Stimulated activated CD4-positive, alpha-beta T cell treated with anti-CD3 and anti-CD28 coated beads, Interleukin-12 subunit alpha, Interleukin-12 subunit beta, amount 100 ng/mL, for 48 hours (primary cell): ENCODE measurements at regions not wholly inside any gene's neighbourhood (a gene's known extent, or its start where the extent isn't known, plus 50 kb on each side); places are given as distances from the start of the nearest gene placed in this dataset.

ENCODE experiments used
- DNase-seq, 3 donors: peaks; one replicate each; pipeline ENCODE4 v3.0.0-alpha.2; 2020; ENCODE audit warnings: low read depth in 2 of 3, low spot score in 1 of 3

- DNase-seq: no peak
Measured at GRCh38 chr12:108066583-108067577, 62.2 kb upstream of the WSCD2 start.

GRCh38 chr12:108069651-108070165 is 59.4 kb upstream of the WSCD2 start:
- DNase-seq: no peak

- DNase-seq: no peak
Measured at GRCh38 chr12:108075561-108075960, 53.5 kb upstream of the WSCD2 start.

- DNase-seq: no peak
Measured at GRCh38 chr12:108076556-108076955, 52.5 kb upstream of the WSCD2 start.

GRCh38 chr12:108078428-108078827 is 50.7 kb upstream of the WSCD2 start:
- DNase-seq: no peak
